ENCODE measurements at regions not wholly inside any gene's neighbourhood (a gene's known extent, or its start where the extent isn't known, plus 50 kb on each side); places are given as distances from the start of the nearest gene placed in this dataset.
"Not testable (repeated sequence)": the region's sequence is repeated elsewhere in the genome, so short reads cannot be mapped to it uniquely, and the experiment has no call there.

DNA sequence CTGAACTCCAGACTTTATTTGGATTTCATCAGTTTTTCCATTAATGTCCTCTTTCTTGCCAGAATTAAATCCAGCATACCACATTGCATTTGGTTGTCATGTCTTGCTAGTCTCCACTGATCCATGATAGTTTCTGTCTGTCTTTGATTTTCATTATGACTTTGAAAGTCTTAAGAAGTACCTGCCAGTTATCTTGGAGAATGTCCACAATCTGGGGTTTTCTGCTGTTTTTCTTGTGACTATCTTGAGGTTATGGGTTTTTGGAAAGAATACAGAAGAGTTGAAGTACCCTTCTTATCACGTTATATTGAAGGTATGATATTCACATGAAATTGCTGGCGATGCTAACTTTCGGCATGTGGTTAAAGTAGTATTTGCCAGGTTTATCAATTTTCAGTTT is 282.3 kb upstream of the PRICKLE1 start:
- DNase-seq (ENCODE audit: low spot score) = no peak
- no peaks in the 10 kb centered on the region for H3K4me1 Mint-ChIP-seq (ENCODE audit: unreplicated experiment)
- no peak overlapping the region for H3K27ac Mint-ChIP-seq (ENCODE audit: unreplicated experiment)
- H3K4me3 Mint-ChIP-seq (ENCODE audit: unreplicated experiment) = no peak overlapping the region
- H3K36me3 Mint-ChIP-seq (ENCODE audit: low read depth, unreplicated experiment) = no peaks in the 10 kb centered on the region
- H3K27me3 Mint-ChIP-seq (ENCODE audit: unreplicated experiment) = no peaks in the 10 kb centered on the region
- H3K9me3 Mint-ChIP-seq (ENCODE audit: unreplicated experiment) = no peaks in the 10 kb centered on the region
- TF ChIP-seq, protein P1, sequence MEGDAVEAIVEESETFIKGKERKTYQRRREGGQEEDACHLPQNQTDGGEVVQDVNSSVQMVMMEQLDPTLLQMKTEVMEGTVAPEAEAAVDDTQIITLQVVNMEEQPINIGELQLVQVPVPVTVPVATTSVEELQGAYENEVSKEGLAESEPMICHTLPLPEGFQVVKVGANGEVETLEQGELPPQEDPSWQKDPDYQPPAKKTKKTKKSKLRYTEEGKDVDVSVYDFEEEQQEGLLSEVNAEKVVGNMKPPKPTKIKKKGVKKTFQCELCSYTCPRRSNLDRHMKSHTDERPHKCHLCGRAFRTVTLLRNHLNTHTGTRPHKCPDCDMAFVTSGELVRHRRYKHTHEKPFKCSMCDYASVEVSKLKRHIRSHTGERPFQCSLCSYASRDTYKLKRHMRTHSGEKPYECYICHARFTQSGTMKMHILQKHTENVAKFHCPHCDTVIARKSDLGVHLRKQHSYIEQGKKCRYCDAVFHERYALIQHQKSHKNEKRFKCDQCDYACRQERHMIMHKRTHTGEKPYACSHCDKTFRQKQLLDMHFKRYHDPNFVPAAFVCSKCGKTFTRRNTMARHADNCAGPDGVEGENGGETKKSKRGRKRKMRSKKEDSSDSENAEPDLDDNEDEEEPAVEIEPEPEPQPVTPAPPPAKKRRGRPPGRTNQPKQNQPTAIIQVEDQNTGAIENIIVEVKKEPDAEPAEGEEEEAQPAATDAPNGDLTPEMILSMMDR (IDR thresholded peaks at IDR 0.05; ENCODE audit: unreplicated experiment) = no peak

DNA sequence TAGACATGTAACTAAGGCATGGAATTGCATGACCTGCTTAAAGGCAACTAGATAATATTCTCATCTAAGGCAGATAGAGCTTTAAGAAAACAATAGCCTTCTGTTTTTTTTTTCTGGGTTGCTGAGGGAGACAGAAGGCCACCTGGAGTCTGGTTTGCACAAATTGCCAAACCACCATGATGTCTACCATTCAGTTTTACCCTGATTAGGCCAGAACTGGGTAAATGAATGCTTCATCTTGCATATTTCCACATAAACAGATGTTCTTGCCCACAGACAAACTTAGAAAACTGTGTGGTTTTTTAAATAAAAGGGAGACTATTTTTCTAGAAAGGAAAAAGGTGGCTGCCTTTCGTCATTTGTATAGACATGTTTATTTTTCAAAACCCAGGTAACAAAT is 278.7 kb upstream of the PRICKLE1 start:
- Mint-ChIP-seq H3K9me3 (ENCODE audit: unreplicated experiment) (no peaks in the 10 kb centered on the region), H3K27me3 (ENCODE audit: unreplicated experiment) (no peaks in the 10 kb centered on the region), H3K4me1 (ENCODE audit: unreplicated experiment) (no peaks in the 10 kb centered on the region), H3K27ac (ENCODE audit: unreplicated experiment) (no peak overlapping the region), H3K4me3 (ENCODE audit: unreplicated experiment) (no peak overlapping the region), H3K36me3 (ENCODE audit: low read depth, unreplicated experiment) (no peaks in the 10 kb centered on the region)
- TF ChIP-seq, protein P1 (IDR thresholded peaks at IDR 0.05; ENCODE audit: unreplicated experiment) = no peak
- no peak for DNase-seq (ENCODE audit: low spot score)

DNA sequence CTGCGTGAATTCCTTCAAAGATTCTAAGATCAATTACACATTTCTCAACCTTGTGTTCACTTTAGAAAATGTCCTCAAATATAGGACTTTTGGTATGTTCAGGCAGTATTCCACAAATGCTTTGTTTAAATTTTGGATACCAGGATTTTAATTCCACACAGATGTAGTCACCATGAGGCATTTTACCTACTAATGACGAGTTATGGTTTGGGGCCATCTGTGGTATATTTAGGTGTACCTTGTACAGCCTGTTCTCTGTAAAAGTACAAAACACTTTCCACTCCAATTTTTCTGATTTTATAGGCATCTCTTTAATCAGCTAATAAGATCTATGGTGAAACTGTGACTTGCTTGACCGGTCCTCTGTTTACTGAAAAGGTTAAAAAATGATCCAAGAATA is 275.7 kb upstream of the PRICKLE1 start:
- TF ChIP-seq, protein P1 (IDR thresholded peaks at IDR 0.05; ENCODE audit: unreplicated experiment) = no peak
- H3K36me3 Mint-ChIP-seq (ENCODE audit: low read depth, unreplicated experiment) = no peaks in the 10 kb centered on the region
- no peak for DNase-seq (ENCODE audit: low spot score)
- no peak overlapping the region for H3K4me3 Mint-ChIP-seq (ENCODE audit: unreplicated experiment)
- H3K9me3 Mint-ChIP-seq (ENCODE audit: unreplicated experiment) = no peaks in the 10 kb centered on the region
- H3K4me1 Mint-ChIP-seq (ENCODE audit: unreplicated experiment) = no peaks in the 10 kb centered on the region
- no peaks in the 10 kb centered on the region for H3K27me3 Mint-ChIP-seq (ENCODE audit: unreplicated experiment)
- H3K27ac Mint-ChIP-seq (ENCODE audit: unreplicated experiment) = no peak overlapping the region

DNA sequence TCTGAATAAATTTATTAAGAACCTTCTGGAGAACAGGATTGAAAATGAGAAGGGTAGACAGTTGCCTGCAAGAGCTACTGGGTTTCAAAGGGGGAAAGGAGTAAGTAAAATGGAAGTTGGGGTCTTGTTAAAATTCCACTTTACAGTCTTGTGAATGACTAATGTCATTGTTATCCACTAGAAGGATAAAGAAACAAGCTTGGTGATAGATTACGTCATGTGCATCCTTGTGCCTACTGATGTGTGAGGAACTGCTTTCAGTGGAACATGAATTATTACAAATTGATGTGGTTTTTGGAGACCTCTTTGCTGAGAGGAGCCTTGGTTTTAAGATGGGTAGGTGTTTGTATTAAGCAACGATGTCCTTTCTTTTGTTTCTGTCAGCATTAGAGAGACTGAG is 272.5 kb upstream of the PRICKLE1 start:
- TF ChIP-seq, protein P1 (IDR thresholded peaks at IDR 0.05; ENCODE audit: unreplicated experiment) = no peak
- no peaks in the 10 kb centered on the region for H3K9me3 Mint-ChIP-seq (ENCODE audit: unreplicated experiment)
- no peaks in the 10 kb centered on the region for H3K27me3 Mint-ChIP-seq (ENCODE audit: unreplicated experiment)
- no peak for DNase-seq (ENCODE audit: low spot score)
- H3K36me3 Mint-ChIP-seq (ENCODE audit: low read depth, unreplicated experiment) = no peaks in the 10 kb centered on the region
- no peak overlapping the region for H3K27ac Mint-ChIP-seq (ENCODE audit: unreplicated experiment)
- no peak overlapping the region for H3K4me3 Mint-ChIP-seq (ENCODE audit: unreplicated experiment)
- H3K4me1 Mint-ChIP-seq (ENCODE audit: unreplicated experiment) = no peaks in the 10 kb centered on the region

DNA sequence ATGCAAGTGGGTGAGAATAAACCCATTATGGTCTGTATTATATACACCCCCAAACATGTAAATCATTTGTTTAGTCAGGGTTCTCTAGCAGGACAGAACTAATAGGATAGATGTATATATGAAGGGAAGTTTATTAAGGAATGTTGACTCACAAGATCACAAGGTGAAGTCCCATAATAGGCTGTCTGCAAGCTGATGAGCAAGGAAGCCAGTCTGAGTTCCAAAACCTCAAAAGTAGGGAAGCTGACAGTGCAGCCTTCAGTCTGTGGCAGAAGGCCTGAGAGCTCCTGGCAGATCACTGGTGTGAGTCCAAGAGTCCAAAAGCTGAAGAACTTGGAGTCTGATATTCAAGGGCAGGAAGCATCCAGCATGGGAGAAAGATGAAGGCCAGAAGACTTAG is 270.8 kb upstream of the PRICKLE1 start:
- not testable (repeated sequence) for DNase-seq (ENCODE audit: low spot score); H3K27me3 Mint-ChIP-seq (ENCODE audit: unreplicated experiment); H3K36me3 Mint-ChIP-seq (ENCODE audit: low read depth, unreplicated experiment); H3K27ac Mint-ChIP-seq (ENCODE audit: unreplicated experiment); H3K9me3 Mint-ChIP-seq (ENCODE audit: unreplicated experiment); H3K4me3 Mint-ChIP-seq (ENCODE audit: unreplicated experiment); H3K4me1 Mint-ChIP-seq (ENCODE audit: unreplicated experiment)

DNA sequence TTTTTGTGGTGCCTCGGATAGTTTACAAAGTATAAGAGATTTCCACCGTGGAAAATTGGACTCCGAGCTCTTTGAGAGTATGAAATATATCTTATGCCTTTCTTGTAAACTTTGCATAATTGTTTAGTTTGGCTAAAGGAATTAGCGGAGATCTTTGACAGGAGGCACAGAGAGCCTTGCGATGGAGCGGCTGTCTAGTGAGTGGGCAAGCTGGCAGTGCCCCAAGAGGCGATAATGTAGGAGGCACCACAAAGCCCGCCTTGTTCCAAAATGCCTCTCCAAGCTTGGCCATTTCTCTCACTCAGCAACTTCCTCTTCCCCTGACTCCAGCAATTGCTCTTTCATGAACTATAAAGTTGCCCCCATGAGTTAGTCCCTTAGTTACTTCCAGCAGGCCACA is 270.1 kb upstream of the PRICKLE1 start:
- H3K4me3 Mint-ChIP-seq (ENCODE audit: unreplicated experiment) = no peak overlapping the region
- H3K4me1 Mint-ChIP-seq (ENCODE audit: unreplicated experiment) = no peaks in the 10 kb centered on the region
- H3K27me3 Mint-ChIP-seq (ENCODE audit: unreplicated experiment) = no peaks in the 10 kb centered on the region
- no peak for DNase-seq (ENCODE audit: low spot score)
- no peaks in the 10 kb centered on the region for H3K36me3 Mint-ChIP-seq (ENCODE audit: low read depth, unreplicated experiment)
- no peaks in the 10 kb centered on the region for H3K9me3 Mint-ChIP-seq (ENCODE audit: unreplicated experiment)
- H3K27ac Mint-ChIP-seq (ENCODE audit: unreplicated experiment) = no peak overlapping the region
- TF ChIP-seq, protein P1 (IDR thresholded peaks at IDR 0.05; ENCODE audit: unreplicated experiment) = no peak

All from endothelial cell (in vitro differentiated cells).